ENCODE measurements at regions not wholly inside any gene's neighbourhood (a gene's known extent, or its start where the extent isn't known, plus 50 kb on each side); places are given as distances from the start of the nearest gene placed in this dataset.

GRCh38 chr2:34481542-34481941 lies 882.4 kb upstream of the FAM98A start:
- no peak for TF ChIP-seq CTCF (IDR thresholded peaks at IDR 0.05)
- TF ChIP-seq POLR2A (IDR thresholded peaks at IDR 0.05): no peak
